ENCODE measurements at regions not wholly inside any gene's neighbourhood (a gene's known extent, or its start where the extent isn't known, plus 50 kb on each side); places are given as distances from the start of the nearest gene placed in this dataset.

- Histone ChIP-seq H2AFZ (ENCODE audit: low read length) (no peak overlapping the region), H4K91ac (ENCODE audit: low read depth, low read length, poor library complexity) (no peak overlapping the region), H3K9me3 (replicated peaks in 1 of 2; ENCODE audit: control insufficient read depth in 2 of 2, insufficient read depth in 1 of 2, low read depth in 1 of 2, low read length in 2 of 2) (no peaks in the 10 kb centered on the region), H4K8ac (ENCODE audit: low read depth, low read length) (no peak overlapping the region), H3K18ac (ENCODE audit: low read length) (no peak overlapping the region), H2BK5ac (ENCODE audit: low read length) (no peak overlapping the region), H2BK12ac (ENCODE audit: low read length) (no peak overlapping the region), H2AK5ac (ENCODE audit: low read depth, low read length) (no peak overlapping the region), H3K79me1 (ENCODE audit: low read depth, low read length) (no peaks in the 10 kb centered on the region), H3K36me3 (replicated peaks in 1 of 2; ENCODE audit: control insufficient read depth in 2 of 2, insufficient read depth in 2 of 2, low read length in 2 of 2) (no peaks in the 10 kb centered on the region), H3K27me3 (ENCODE audit: control insufficient read depth in 3 of 3, insufficient read depth in 3 of 3, low read depth in 1 of 3, low read length in 3 of 3) (no peaks in the 10 kb centered on the region), H3K23ac (ENCODE audit: low read depth, low read length, poor library complexity) (no peak overlapping the region), H3K4me3 (ENCODE audit: low read length in 2 of 2) (no peak overlapping the region), H3K4ac (ENCODE audit: low read length) (no peak overlapping the region), H3K14ac (ENCODE audit: low read length) (no peak overlapping the region), H2BK15ac (ENCODE audit: low read length) (no peak overlapping the region), H2BK120ac (ENCODE audit: low read depth, low read length) (no peak overlapping the region), H3K9ac (ENCODE audit: low read depth, low read length, poor library complexity) (no peak overlapping the region), H3K4me1 (ENCODE audit: control insufficient read depth in 2 of 2, insufficient read depth in 1 of 2, low read depth in 1 of 2, low read length in 2 of 2) (peaks cover 6 to 7% of the 10 kb centered on the region in 2 donors), H3K4me2 (ENCODE audit: insufficient read depth, low read length, poor library complexity, severe bottlenecking) (no peak overlapping the region), H3K27ac (replicated peaks; ENCODE audit: low read length) (no peak overlapping the region)
- no peak for DNase-seq (ENCODE audit: low spot score)
- WGBS, 2 donors (ENCODE audit: extremely low coverage in 2 of 2, insufficient read length in 2 of 2, insufficient replicate concordance in 1 of 2), result no CpG with 5 or more reads among the region's 1 CpG
Observed at GRCh38 chr4:128525992-128526630, 238.5 kb upstream of the PGRMC2 start.

GRCh38 chr4:128525387-128525786 lies 237.8 kb upstream of the PGRMC2 start:
- no peak for DNase-seq (ENCODE audit: low spot score)
- Histone ChIP-seq H3K27ac (replicated peaks; ENCODE audit: low read length) (no peak overlapping the region), H3K23ac (ENCODE audit: low read depth, low read length, poor library complexity) (no peak overlapping the region), H2BK15ac (ENCODE audit: low read length) (no peak overlapping the region), H2BK5ac (ENCODE audit: low read length) (no peak overlapping the region), H3K27me3 (ENCODE audit: control insufficient read depth in 3 of 3, insufficient read depth in 3 of 3, low read depth in 1 of 3, low read length in 3 of 3) (no peaks in the 10 kb centered on the region), H4K91ac (ENCODE audit: low read depth, low read length, poor library complexity) (no peak overlapping the region), H3K9ac (ENCODE audit: low read depth, low read length, poor library complexity) (no peak overlapping the region), H4K8ac (ENCODE audit: low read depth, low read length) (no peak overlapping the region), H3K4ac (ENCODE audit: low read length) (no peak overlapping the region), H3K79me1 (ENCODE audit: low read depth, low read length) (no peaks in the 10 kb centered on the region), H3K4me3 (ENCODE audit: low read length in 2 of 2) (no peak overlapping the region), H2AFZ (ENCODE audit: low read length) (no peak overlapping the region), H2AK5ac (ENCODE audit: low read depth, low read length) (no peak overlapping the region), H3K14ac (ENCODE audit: low read length) (no peak overlapping the region), H2BK12ac (ENCODE audit: low read length) (no peak overlapping the region), H3K9me3 (replicated peaks in 1 of 2; ENCODE audit: control insufficient read depth in 2 of 2, insufficient read depth in 1 of 2, low read depth in 1 of 2, low read length in 2 of 2) (no peaks in the 10 kb centered on the region), H3K36me3 (replicated peaks in 1 of 2; ENCODE audit: control insufficient read depth in 2 of 2, insufficient read depth in 2 of 2, low read length in 2 of 2) (no peaks in the 10 kb centered on the region), H3K4me1 (ENCODE audit: control insufficient read depth in 2 of 2, insufficient read depth in 1 of 2, low read depth in 1 of 2, low read length in 2 of 2) (peaks cover 7 to 13% of the 10 kb centered on the region in 2 donors), H3K18ac (ENCODE audit: low read length) (no peak overlapping the region), H2BK120ac (ENCODE audit: low read depth, low read length) (no peak overlapping the region), H3K4me2 (ENCODE audit: insufficient read depth, low read length, poor library complexity, severe bottlenecking) (no peak overlapping the region)
- no CpG with 5 or more reads among the region's 5 CpGs for WGBS, 2 donors (ENCODE audit: extremely low coverage in 2 of 2, insufficient read length in 2 of 2, insufficient replicate concordance in 1 of 2)

GRCh38 chr4:128524311-128524710 lies 236.7 kb upstream of the PGRMC2 start:
- H3K27ac ChIP-seq (replicated peaks; ENCODE audit: low read length), result no peak overlapping the region
- H3K36me3 ChIP-seq (replicated peaks in 1 of 2; ENCODE audit: control insufficient read depth in 2 of 2, insufficient read depth in 2 of 2, low read length in 2 of 2), result no peaks in the 10 kb centered on the region
- peaks cover 7 to 13% of the 10 kb centered on the region in 2 donors for H3K4me1 ChIP-seq (ENCODE audit: control insufficient read depth in 2 of 2, insufficient read depth in 1 of 2, low read depth in 1 of 2, low read length in 2 of 2)

DNA sequence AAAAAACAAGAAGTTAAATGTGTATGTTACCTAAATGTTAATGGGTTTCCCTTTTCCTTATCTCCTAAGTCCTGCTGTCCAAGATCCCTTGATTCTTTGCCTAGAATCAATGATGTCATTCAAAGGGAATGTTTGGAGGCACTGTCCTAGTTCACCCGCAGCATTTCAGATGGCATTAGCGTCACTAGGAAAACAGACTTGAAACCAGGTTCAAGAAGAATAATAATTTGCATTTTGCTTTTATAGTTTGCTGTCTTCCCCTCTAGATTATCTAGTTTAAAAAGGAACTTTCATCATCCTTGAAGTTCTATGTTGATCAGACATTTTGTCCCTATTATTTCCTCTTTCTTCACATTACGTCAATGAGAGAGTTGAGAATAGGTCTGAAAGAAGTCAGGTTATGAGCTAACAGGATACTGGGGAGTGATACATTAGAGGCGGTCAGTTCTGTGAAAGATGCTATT lies 234.1 kb upstream of the PGRMC2 start:
- H3K14ac ChIP-seq (ENCODE audit: low read length), result no peak overlapping the region
- no peak overlapping the region for H2BK15ac ChIP-seq (ENCODE audit: low read length)
- no peaks in the 10 kb centered on the region for H3K9me3 ChIP-seq (replicated peaks in 1 of 2; ENCODE audit: control insufficient read depth in 2 of 2, insufficient read depth in 1 of 2, low read depth in 1 of 2, low read length in 2 of 2)
- no peak overlapping the region for H3K9ac ChIP-seq (ENCODE audit: low read depth, low read length, poor library complexity)
- H3K4me2 ChIP-seq (ENCODE audit: insufficient read depth, low read length, poor library complexity, severe bottlenecking), result no peak overlapping the region
- no peak for DNase-seq (ENCODE audit: low spot score)
- H2BK12ac ChIP-seq (ENCODE audit: low read length), result no peak overlapping the region
- peaks cover 11 to 28% of the 10 kb centered on the region in 2 donors for H3K4me1 ChIP-seq (ENCODE audit: control insufficient read depth in 2 of 2, insufficient read depth in 1 of 2, low read depth in 1 of 2, low read length in 2 of 2)
- H2AK5ac ChIP-seq (ENCODE audit: low read depth, low read length), result no peak overlapping the region
- no peak overlapping the region for H3K18ac ChIP-seq (ENCODE audit: low read length)
- no peaks in the 10 kb centered on the region for H3K27me3 ChIP-seq (ENCODE audit: control insufficient read depth in 3 of 3, insufficient read depth in 3 of 3, low read depth in 1 of 3, low read length in 3 of 3)
- H4K8ac ChIP-seq (ENCODE audit: low read depth, low read length), result no peak overlapping the region
- no peak overlapping the region for H2BK5ac ChIP-seq (ENCODE audit: low read length)
- no CpG with 5 or more reads among the region's 4 CpGs for WGBS, 2 donors (ENCODE audit: extremely low coverage in 2 of 2, insufficient read length in 2 of 2, insufficient replicate concordance in 1 of 2)
- peak overlapping the region; percentile 66 for H4K91ac ChIP-seq (ENCODE audit: low read depth, low read length, poor library complexity)
- no peak overlapping the region for H3K4ac ChIP-seq (ENCODE audit: low read length)
- no peaks in the 10 kb centered on the region for H3K36me3 ChIP-seq (replicated peaks in 1 of 2; ENCODE audit: control insufficient read depth in 2 of 2, insufficient read depth in 2 of 2, low read length in 2 of 2)
- no peak overlapping the region for H3K23ac ChIP-seq (ENCODE audit: low read depth, low read length, poor library complexity)
- H2AFZ ChIP-seq (ENCODE audit: low read length), result no peak overlapping the region
- no peak overlapping the region for H3K27ac ChIP-seq (replicated peaks; ENCODE audit: low read length)
- H3K4me3 ChIP-seq (ENCODE audit: low read length in 2 of 2), result no peak overlapping the region
- no peaks in the 10 kb centered on the region for H3K79me1 ChIP-seq (ENCODE audit: low read depth, low read length)
- H2BK120ac ChIP-seq (ENCODE audit: low read depth, low read length), result no peak overlapping the region

More at GRCh38 chr4:128524311-128524710, 236.7 kb upstream of the PGRMC2 start:
- H3K27me3 ChIP-seq (ENCODE audit: control insufficient read depth in 3 of 3, insufficient read depth in 3 of 3, low read depth in 1 of 3, low read length in 3 of 3), result no peaks in the 10 kb centered on the region
- no peak overlapping the region for H3K9ac ChIP-seq (ENCODE audit: low read depth, low read length, poor library complexity)
- no peak overlapping the region for H2BK12ac ChIP-seq (ENCODE audit: low read length)
- H2BK120ac ChIP-seq (ENCODE audit: low read depth, low read length), result no peak overlapping the region
- no peak overlapping the region for H3K14ac ChIP-seq (ENCODE audit: low read length)
- H3K4me3 ChIP-seq (ENCODE audit: low read length in 2 of 2), result no peak overlapping the region
- H4K8ac ChIP-seq (ENCODE audit: low read depth, low read length), result no peak overlapping the region
- WGBS, 2 donors (ENCODE audit: extremely low coverage in 2 of 2, insufficient read length in 2 of 2, insufficient replicate concordance in 1 of 2), result no CpG with 5 or more reads among the region's 6 CpGs
- H3K9me3 ChIP-seq (replicated peaks in 1 of 2; ENCODE audit: control insufficient read depth in 2 of 2, insufficient read depth in 1 of 2, low read depth in 1 of 2, low read length in 2 of 2), result no peaks in the 10 kb centered on the region
- peak overlapping the region; percentile 59 for H3K18ac ChIP-seq (ENCODE audit: low read length)
- no peak overlapping the region for H2AK5ac ChIP-seq (ENCODE audit: low read depth, low read length)
- H2AFZ ChIP-seq (ENCODE audit: low read length), result no peak overlapping the region
- no peaks in the 10 kb centered on the region for H3K79me1 ChIP-seq (ENCODE audit: low read depth, low read length)
- no peak overlapping the region for H3K4ac ChIP-seq (ENCODE audit: low read length)
- no peak overlapping the region for H3K4me2 ChIP-seq (ENCODE audit: insufficient read depth, low read length, poor library complexity, severe bottlenecking)
- no peak for DNase-seq (ENCODE audit: low spot score)
- H2BK5ac ChIP-seq (ENCODE audit: low read length), result no peak overlapping the region
- H4K91ac ChIP-seq (ENCODE audit: low read depth, low read length, poor library complexity), result no peak overlapping the region
- no peak overlapping the region for H3K23ac ChIP-seq (ENCODE audit: low read depth, low read length, poor library complexity)
- H2BK15ac ChIP-seq (ENCODE audit: low read length), result no peak overlapping the region

Measured in neuronal stem cell (in vitro differentiated cells).